ENCODE measurements at regions not wholly inside any gene's neighbourhood (a gene's known extent, or its start where the extent isn't known, plus 50 kb on each side); places are given as distances from the start of the nearest gene placed in this dataset.

DNA sequence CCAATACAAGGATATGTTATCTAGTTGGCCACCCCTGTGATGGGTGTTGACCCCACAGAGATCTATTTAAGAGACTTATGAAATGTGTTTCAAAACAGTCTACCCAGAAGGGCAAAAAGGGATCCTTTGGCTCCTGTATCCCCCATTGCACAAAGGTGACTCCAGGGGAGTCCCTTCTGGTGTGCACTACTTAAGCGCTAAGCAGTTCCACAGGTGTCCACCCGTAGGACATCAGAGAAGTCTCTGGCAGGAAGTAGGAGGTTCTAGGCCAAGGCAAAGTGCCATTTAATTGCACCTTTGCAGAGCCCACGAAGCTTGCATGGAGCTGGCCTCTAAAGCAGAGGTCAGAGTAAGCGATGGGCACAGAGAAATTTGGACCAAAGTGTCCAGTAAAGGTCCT lies 147.7 kb downstream of the MRPL14 start:
- no peak overlapping the region for H3K4me3 ChIP-seq (replicated peaks; ENCODE audit: low read depth, low read length)
- TF ChIP-seq CTCF (IDR thresholded peaks at IDR 0.05; ENCODE audit: low read length, missing control alignments): no peak
- no peak for DNase-seq (ENCODE audit: low read depth)

DNA sequence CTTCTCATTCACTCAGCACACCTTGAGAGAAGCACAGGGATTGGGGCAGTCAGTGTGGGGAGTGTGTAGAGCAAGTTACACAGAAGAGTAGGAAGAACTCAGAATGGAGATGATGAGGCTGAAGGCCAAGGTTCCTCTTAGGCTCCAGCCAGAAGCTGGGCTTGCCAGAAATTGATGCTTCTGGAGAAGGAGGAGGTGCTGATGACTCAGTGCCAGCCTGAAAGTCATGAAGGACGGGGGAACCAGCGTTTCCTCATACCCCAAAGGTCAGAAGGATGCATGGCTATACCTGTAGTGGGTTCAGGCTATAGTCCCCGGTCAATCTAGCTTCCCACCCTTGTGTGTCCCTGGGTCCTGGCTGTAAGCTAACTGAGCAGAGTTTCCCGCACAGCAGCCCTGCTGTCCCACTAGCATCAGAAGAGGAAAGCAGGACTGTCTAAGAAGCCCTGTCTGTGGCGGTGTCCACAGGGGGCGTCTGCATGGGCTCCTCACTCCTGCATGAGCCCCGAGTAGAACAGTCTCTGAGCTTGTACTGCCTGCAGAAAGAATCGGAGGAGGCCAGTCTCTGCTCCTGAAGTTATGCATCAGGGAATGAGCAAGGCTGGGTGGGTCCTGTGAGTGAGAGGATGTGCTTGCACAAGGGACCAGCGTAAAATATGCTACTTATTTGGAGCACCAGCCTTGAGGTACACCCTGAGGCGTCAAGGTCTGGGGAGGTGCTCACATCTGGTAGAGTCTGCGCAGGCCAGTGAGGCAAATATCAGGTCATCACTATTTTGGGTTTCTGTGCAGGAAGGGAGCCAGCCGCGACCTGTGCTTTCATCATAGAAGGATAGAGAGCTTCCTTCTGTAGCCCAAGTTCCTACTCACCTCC lies 148.5 kb downstream of the MRPL14 start:
- no peak overlapping the region for H3K4me3 ChIP-seq (replicated peaks; ENCODE audit: low read depth, low read length)
- no peak for DNase-seq (ENCODE audit: low read depth)
- no peak for TF ChIP-seq CTCF (IDR thresholded peaks at IDR 0.05; ENCODE audit: low read length, missing control alignments)

DNA sequence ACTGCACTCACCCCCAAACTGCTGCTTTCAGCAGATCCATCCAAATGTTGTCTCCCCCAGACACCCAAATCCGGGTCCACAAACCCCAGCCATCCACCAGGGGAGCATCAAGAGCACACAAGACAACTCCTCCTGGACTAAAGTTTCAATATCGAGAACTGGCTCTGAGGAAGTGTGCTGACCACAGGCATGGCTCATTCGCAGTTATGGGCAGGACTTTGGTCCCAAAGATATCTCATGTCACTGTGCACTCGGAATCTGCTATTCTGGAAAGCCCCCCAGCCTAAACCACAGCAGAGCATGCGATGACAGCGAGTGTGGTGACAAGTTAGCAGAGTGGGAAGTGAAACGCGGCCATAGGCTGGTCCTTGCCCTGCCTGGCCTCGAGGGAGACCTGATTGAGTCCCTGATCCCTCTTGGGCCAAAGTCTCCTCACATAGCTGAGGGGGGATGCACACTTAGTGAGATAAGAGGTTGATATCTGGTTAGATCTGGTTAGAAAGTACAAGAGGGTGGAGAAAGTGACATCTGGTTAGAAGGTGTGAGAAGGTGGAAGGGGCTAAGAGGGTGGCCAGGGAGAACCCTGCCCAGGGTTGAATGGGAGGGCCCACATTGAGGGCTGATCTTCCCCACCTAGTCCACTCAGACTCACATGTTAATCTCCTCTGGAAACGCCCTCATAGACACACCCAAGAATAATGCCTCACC lies 149.7 kb downstream of the MRPL14 start:
- H3K4me3 ChIP-seq (replicated peaks; ENCODE audit: low read depth, low read length): no peak overlapping the region
- DNase-seq (ENCODE audit: low read depth): no peak
- no peak for TF ChIP-seq CTCF (IDR thresholded peaks at IDR 0.05; ENCODE audit: low read length, missing control alignments)

- H3K4me3 ChIP-seq (replicated peaks; ENCODE audit: low read depth, low read length): no peak overlapping the region
- DNase-seq (ENCODE audit: low read depth): no peak
- TF ChIP-seq CTCF (IDR thresholded peaks at IDR 0.05; ENCODE audit: low read length, missing control alignments): no peak
Measured at GRCh38 chr6:43976706-43977403, 150.4 kb downstream of the MRPL14 start.

- H3K4me3 ChIP-seq (replicated peaks; ENCODE audit: low read depth, low read length): no peak overlapping the region
- DNase-seq (ENCODE audit: low read depth): no peak
Measured at GRCh38 chr6:43974643-43975230, 152.5 kb downstream of the MRPL14 start.

More at GRCh38 chr6:43974643-43975230, 152.5 kb downstream of the MRPL14 start:
- TF ChIP-seq CTCF (IDR thresholded peaks at IDR 0.05; ENCODE audit: low read length, missing control alignments): no peak

Measured in fibroblast of pulmonary artery (primary cell).